HG03280 (cell line): ENCODE measurements at regions not wholly inside any gene's neighbourhood (a gene's known extent, or its start where the extent isn't known, plus 50 kb on each side); places are given as distances from the start of the nearest gene placed in this dataset.

ENCODE experiments used
- ATAC-seq: cut with Tn5 transposase; IDR thresholded peaks from one replicate; pipeline ENCODE4 v1.9.1; 2021; ENCODE audit warnings: mild to moderate bottlenecking, moderate library complexity; ENCODE audit not compliant: unreplicated experiment

GRCh38 chr4:3852309-3852708 is 86.1 kb downstream of the ADRA2C start:
- no peak for ATAC-seq

GRCh38 chr4:3852711-3853110 is 86.5 kb downstream of the ADRA2C start:
- ATAC-seq: no peak

GRCh38 chr4:3853388-3854035 is 87.3 kb downstream of the ADRA2C start:
- ATAC-seq: no peak

GRCh38 chr4:3854661-3855060 is 88.5 kb downstream of the ADRA2C start:
- no peak for ATAC-seq

- ATAC-seq: no peak
Measured at GRCh38 chr4:3855646-3856045, 89.5 kb downstream of the ADRA2C start.

GRCh38 chr4:3856604-3857204 is 90.5 kb downstream of the ADRA2C start:
- ATAC-seq: no peak

GRCh38 chr4:3857269-3857926 is 91.2 kb downstream of the ADRA2C start:
- ATAC-seq: no peak

- ATAC-seq: no peak
Measured at GRCh38 chr4:3858046-3858730, 92.0 kb downstream of the ADRA2C start.

- no peak for ATAC-seq
Measured at GRCh38 chr4:3858765-3859388, 92.7 kb downstream of the ADRA2C start.

- no peak for ATAC-seq
Measured at GRCh38 chr4:3859571-3859970, 93.4 kb downstream of the ADRA2C start.

GRCh38 chr4:3860061-3860912 is 94.1 kb downstream of the ADRA2C start:
- ATAC-seq: no peak

GRCh38 chr4:3860913-3861636 is 94.9 kb downstream of the ADRA2C start:
- ATAC-seq: no peak

GRCh38 chr4:3861720-3862639 is 95.8 kb downstream of the ADRA2C start:
- ATAC-seq: no peak

GRCh38 chr4:3862640-3863420 is 96.6 kb downstream of the ADRA2C start:
- no peak for ATAC-seq

- ATAC-seq: no peak
Measured at GRCh38 chr4:3863841-3864741, 97.9 kb downstream of the ADRA2C start.

GRCh38 chr4:3864742-3865721 is 98.8 kb downstream of the ADRA2C start:
- ATAC-seq: no peak
